Fibroblast of peridontal ligament (primary cell): ENCODE measurements at regions not wholly inside any gene's neighbourhood (a gene's known extent, or its start where the extent isn't known, plus 50 kb on each side); places are given as distances from the start of the nearest gene placed in this dataset.
"Not testable (repeated sequence)": the region's sequence is repeated elsewhere in the genome, so short reads cannot be mapped to it uniquely, and the experiment has no call there.

ENCODE experiments used
- DNase-seq: peaks from one replicate; pipeline ENCODE4 v3.0.0-alpha.2; 2010; ENCODE audit errors: extremely low read depth

DNA sequence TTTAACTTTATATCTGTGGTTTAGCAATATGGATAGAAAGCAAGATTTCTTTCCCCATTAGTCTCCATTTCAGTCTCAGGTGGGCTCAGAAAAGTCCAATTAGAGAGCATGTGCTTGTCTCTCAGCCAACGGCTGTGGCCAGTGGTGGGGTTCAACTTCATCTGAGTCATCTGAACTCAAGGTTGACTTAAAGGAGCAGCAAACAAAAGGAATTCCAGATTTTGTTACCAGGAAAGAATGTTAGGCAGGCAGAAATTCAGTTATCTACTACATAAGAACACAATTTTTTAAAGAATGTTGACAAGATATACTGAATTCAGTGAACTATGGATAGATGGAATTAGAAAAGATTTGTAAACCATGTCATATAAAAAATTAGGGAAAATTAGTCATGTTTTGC, 784.1 kb downstream of the MAT2B start:
- no peak for DNase-seq

DNA sequence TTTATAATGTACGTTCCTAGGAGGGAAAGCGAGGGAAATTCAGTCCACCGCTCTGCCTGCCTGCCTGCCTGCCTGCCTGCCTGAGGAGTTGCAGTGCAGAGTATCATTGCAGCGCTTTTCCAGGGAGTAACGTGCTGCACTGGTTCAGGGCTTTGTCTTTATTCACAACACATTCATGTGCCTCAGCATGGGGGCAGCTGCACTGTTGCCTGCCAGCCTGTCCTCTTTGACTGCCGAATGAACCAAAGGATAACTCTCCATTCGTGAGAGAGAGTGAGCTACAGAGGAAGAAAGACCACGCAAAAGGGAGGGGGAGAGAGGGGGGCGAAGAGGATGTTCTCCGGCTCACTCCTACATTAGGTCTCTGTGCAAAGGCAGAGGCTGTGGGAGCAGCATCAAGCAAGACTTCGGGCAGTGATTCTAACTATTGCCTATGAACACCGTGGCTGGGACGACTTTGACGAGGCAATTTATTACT, 791.2 kb downstream of the MAT2B start:
- peak; percentile 44 for DNase-seq

DNA sequence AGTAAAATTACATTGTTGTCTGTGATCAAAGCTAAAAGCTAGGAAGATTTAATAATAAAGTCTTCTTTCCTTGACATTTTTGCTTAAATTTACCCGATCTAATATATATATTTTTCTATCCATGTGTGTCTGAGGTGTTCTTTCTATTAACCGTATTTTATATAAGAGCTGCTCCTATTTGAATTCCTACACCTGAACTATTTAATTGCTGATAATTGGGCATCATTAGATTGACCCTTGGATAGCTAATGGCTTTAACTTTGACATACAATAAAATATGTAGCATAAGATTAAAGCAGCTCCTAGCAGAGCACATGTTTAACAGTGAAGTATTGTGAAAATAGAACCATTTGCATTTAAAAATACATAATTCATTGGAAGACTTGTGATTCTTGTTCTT, 792.7 kb downstream of the MAT2B start:
- DNase-seq, result no peak

DNA sequence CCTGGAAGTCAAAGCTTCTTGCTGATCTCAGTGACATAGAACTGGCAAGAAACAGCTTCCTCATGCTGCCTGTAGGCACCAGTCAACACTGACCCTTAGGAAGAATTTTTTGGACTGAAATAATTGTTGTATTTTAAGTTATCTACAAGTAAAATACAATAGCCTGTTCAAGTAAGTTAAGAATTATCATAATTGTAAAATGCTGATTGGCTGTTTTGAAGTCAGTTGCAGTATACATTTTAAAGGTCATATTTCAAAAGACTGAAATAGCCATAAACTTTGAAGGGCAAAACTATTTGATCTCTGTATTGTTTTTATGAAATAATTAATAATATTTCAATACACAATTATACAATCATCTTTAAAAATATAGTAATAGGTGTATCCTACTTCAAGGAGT, 794.9 kb downstream of the MAT2B start:
- no peak for DNase-seq

DNA sequence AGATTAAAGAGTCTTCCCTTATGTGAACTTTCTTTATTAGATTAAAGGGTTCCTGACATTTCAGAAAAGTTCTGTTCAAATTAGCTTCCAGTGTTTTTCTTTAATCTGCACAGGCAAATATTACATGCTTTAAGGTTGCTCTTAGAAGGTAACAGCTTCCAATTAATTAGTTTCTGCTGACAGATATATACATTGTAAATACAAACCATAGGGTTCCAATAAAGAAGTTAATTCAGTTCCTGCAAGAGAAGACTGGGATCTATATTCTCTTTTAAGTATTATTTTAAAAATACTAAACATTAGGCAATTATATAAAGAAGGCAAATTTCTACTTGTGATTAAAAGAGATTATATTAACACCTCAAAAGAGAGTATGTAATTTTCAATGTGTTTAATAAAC, 795.7 kb downstream of the MAT2B start:
- DNase-seq, result no peak

DNA sequence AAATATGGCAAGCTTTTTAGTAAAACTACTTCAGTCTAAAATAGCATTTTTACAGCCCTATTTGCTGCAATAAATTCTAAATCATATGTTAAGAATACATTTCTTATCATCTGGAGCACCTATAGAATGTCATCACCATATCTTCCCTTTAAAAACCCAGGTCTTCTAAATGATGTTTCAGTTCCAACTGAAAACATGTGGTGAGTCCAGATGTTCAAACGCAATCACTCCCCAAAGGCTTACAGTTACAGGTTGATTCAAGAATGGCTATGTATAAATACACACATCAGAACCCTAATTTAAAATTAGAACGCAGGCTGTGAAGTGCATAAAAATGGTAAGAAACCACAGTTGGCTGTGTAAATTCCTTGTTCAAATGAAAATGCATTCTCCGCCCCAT, 796.3 kb downstream of the MAT2B start:
- no peak for DNase-seq

DNA sequence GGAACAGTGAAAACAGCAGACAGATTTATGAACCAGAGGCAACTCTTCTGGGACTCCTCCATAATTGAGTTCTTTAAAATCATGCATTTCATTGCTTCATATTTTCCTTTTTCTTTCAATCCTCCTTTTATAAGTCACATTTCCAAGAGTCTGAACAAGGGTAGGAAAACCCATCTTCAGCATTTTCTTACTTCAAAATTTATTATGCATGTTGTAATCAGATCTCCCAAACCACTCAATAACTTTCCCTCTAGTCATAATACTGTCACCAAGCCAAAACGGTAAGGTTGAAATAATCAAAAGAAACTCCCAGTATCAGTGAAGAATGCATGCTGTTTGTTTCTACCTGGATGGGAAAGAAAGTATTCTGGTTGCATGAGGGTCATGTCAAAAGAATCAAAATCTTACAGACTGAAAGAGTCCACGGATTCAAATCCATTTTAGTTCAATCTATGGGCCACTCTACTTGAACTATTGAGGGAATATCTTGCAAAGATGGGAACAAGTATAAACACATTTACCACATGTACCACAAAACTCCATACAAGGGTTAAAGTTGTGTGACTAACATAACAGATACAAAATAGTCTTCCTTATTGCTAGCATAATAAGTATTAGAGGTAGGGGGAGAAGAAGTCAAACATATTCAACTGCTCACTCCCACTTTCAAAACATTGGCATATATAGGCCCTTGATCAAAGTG, 797.3 kb downstream of the MAT2B start:
- DNase-seq, result peak; percentile 55

DNA sequence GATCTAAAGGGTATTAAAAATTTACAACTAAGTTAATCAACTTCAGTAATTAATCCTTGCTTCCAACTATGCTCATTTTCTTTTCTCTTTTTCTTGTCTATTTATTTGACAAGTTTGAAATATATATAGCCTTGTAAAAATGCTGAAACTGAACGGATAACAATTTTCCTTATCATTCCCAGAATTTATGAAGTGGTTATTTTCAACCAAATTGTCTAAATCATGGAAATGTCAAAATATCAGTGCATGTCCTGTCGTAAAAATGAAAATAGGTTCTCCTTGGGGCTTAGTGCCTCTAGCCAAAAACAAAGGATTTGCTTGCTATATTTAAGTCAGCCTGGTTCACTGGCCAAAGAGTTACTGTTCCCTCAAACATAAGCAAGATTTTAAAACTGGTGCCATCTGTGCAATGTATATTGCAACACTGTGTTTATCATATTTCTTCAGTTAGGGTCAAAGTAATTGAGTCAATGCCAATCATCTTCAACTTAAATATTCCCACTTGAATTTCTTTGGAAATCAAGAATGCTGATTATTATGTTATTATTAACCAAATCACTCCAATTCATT, 798.3 kb downstream of the MAT2B start:
- peak; percentile 67 for DNase-seq

DNA sequence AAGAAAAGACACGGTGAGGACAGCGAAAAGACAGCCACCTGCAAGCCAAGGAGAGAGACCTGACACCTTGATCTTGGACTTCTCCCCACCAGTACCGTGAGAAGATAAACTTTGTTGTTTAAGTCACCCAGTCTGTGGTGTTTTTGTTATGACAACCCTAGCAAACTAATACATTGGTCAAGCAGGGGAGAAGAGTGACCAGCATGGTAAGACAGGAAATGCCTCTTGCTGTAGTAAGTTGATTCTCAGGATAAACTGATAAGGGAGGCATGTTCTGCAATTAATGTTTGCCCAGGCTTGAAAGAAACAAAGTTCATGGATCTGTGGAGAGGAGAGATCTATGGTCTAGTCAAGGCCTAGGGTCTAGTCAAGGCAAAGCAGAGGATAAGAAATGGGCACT, 801.2 kb downstream of the MAT2B start:
- DNase-seq, result no peak

DNA sequence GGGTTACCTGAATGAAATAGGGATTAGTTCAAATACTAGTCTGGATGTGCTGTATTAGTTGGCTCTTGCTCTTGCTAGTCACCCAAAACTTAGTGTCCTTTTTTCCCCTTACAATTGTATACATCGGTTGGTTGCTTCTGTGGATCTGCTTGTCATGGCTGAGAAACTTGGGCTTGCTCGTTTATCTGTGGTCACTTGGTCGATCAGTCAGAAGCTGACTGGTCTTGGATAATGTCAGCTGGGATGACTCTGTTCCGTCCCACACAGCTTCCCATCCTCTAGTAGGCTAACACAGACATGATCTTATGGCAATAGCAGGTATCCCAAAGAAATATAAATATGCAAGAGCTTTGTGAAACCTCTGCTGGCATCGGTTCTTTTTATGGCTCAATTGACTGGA, 807.4 kb downstream of the MAT2B start:
- DNase-seq, result no peak

DNA sequence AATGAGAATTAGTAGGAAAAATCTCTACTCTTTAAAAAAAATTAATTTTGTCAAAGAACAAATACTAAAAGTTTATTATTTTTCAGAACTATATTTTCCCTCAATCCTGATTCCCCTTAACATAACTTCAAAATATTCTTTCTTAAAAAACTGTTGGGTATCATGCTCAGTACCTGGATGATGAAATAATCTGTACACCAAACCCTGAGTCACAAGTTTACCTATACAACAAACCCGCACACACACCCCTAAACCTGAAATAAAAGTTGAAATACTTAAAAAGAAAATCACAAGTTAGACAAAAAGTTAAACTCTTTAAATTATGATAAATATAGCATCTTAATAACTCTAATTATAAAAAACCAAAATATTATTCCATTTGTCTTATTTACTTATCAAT, 812.3 kb downstream of the MAT2B start:
- no peak for DNase-seq

DNA sequence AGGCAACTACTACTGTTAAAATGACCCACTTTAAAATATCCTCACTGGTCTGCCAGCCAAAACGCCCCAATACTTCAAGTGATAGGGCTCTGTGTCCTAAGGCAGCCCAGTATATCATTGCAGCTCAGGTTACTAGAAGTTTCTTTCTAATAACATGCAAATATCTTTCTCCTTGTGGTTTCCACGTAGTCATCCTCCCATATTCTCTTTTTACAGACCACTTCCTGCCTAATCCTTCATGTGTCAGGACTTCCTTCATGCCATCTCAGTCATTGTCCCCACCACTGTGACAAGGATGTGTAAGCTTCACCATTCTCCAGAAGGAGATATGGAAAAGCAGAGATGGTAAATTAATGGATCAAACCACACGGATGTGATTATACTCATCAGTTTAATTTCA, 813.7 kb downstream of the MAT2B start:
- DNase-seq, result no peak

DNA sequence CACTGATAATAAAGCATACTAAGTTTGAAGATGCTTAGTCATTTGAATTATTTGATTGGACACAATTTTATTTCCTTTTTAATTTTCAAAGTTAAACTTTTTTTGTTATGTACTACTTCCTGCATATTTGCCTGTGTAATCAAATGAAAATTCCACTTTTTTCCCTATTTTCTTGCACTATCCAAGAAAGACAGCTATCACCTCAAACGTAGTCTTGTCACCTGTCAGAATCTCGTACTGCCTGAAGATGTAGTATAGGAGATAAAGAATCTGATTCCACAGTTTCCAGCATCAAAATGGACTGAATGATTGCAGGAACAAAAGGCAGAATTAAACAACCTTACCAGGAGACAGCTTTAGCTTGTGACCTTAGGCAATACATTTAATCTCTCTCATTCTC, 818.8 kb downstream of the MAT2B start:
- no peak for DNase-seq

DNA sequence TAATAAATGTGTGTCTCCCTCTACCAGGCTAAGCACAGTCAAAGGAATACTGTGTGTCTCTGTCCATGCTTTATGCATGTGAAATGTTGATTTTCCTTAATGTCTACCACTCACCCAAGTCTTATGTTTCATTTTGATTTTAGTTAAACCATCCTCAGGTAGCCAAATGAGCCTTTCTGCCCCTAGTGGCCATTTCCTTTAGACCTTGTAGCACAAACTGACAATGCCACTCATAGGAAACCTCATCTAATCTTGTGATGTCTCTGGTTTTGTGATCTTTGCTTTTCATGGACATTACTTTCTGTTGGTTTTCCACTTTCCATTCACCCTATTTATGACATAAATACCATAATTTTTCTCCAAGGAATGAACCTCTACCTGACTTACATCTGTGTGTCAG, 820.8 kb downstream of the MAT2B start:
- DNase-seq, result no peak

DNA sequence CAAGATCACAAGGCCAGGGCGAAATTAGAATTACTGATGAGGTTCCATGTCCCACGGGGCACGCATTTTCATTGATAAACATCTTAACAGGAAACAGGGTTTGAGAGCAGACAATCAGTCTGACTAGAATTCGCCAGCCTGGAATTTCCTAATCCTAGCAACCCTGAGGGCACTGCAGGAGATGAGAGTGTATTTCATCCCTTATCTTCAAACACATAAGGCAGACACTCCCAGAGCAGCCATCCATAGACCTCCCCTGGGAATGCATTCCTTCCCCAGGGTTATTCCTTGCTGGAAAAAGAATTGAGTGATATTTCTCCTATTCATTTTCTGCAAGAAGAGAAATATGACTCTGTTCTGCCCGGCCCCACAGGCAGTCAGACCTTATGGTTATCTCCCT, 821.7 kb downstream of the MAT2B start:
- DNase-seq, result not testable (repeated sequence)

DNA sequence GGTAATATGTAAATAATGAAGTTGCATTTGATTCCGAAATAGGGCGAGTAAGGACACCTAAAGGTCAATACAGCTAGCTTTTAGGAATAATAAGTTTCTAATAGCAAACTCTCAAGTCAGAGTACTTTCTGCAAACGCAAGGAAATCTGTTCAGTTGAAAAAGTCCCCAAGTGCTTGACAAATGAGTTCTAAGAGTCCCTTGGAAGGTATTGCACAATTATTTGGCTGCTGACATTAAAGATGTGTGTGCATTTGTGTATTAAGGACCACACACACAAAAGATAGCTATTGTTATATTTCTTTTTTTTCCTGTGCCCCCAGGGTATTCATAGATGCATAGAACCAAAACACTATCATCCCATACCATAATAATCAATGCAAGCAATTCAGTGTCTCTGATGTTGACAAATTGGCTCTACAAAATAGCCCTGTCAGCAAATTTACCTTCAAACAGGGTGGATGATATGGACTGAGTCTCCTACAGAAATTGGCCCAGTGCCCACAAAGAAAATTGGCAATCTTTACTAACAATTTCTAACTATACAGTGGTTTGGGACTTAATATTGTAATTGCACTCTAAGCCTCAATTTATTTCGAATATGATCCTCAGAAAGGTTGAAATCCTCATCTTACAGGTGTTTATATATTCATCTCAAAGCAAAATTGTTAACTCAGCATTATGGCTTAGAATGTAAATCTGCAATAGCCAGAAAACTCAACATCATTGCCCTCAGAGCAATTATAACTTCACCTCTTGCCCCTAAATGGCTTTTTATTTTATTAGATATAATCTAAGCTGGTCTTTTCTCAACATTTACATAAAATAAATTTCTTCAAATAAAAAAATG, 827.2 kb downstream of the MAT2B start:
- DNase-seq, result no peak

DNA sequence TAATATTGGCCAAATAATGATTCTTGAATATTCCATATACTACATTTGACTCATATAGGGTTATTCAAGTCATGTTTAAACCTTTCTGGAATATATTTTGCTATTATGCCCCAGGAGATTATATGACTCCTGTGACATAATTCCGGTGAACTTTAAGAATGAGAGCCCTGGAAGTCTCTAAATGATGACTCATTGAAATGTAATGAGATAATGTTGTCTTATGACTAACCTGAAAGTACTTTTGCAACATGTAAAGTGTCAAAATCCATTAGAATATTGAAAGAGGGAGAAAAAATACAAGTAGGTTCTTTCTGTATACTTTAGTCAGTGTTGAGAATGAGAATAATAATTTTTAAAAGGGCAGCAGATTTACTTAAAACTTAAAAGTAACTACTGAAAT, 830.4 kb downstream of the MAT2B start:
- DNase-seq, result peak; percentile 70

DNA sequence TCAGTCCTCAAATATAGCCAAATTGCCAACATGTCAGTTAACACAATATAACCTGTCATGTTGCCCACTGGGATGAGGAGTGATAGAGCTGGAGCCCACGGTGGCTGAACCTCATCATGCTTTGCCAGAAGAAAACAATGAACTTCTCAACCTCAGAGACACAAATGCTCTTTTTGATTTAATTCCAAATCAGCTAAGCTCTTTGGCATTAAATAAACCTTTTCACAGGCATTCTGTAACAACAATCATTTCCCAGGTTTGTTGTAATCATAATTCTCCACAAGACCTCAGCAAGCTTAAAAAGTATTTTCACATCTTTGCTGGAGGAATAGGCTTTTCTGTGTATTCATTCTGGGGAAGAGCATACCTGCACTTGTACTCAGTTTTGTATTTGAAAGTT, 830.9 kb downstream of the MAT2B start:
- DNase-seq, result peak; percentile 10

DNA sequence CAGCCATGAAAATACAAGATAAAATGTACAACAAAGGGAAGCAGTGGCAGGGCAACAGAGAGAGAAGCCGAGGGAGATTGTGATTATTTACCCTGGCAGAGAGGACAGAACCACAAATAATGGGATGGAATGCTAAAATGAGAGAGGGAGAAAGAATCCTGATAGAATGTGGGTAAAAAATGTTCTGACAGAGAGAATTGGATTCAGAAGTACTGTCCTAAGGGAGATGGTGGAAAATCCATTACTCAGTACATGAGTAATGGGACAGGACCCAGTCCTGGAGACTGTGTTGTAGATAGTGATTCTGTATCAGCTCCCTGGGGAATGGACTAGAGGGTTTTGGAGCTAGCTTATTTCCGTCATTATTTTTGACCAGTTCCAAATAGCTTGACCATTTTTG, 831.5 kb downstream of the MAT2B start:
- DNase-seq, result peak; percentile 97

DNA sequence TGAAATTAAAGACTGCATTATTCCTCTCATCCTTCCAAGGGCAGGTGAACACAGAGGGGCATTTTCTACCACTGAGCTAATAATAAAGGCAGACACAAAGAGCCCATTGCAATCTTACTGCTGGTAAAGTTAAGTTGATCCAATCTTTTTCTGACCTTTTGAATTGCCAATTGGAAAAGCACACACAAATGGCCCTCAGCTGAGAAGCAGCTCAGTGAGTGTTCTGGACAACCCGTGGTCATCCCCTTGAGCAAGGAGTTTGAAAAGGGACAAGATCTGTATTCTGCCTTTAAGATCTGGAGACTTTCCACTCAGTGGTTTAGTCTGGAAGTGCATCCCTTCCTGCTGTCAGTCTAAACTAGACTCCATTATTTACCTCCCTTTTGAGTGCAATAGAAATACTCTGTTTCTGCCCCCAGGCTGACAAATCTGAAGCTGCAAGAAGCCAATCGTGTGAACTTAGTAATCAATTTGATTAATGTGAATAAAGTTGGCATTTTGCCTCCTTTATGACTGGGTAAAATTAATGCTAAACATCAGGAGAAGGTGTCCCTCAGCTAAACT, 835.7 kb downstream of the MAT2B start:
- no peak for DNase-seq

DNA sequence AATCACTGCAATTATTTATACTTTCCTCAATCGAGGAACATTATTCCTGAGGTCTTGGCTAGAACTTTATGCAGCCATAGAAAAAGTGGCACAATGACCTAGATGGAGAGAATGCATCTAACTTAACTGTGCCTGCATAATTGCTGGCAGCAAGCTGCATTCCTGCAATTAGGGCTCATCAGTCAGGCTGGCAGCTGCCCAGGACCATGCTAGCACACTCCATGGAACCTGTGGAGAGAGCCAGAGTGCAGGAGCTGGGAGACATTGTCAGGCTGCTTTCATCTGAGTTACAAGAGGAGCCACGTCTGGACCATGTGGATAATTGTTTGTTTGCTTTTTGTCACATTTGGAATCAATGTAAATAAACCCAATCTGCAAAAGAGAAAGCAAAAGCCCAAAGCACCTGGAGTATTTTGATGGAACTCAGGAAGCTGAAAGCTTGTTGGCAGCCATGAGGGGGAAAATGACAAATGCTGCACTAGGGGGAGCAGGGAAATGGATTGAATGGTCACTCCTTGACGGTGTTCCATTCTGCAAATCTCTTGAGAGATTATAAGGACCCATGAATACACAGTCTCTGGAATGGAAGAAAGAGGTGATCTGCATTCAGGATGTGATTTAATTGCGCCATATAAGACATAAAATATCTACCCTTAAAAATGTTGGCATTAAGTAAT, 839.9 kb downstream of the MAT2B start:
- peak; percentile 88 for DNase-seq

DNA sequence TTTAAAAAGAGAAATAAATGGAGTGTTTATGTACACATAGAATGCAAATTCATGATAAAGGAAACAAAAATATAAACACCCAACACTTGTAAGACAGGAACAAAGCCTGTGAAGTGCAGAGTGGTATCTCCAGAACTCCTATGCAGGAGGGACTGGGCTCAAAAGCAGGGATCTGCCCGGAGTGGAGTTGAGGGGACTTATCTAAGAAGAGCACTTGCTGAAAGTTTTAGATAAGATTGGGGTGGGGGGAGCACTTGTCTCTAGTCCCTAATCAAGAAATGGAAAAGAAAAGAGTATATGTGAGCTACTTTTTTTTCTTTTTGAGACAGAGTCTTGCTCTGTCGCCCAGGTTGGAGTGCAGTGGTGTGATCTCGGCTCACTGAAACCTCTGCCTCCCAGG, 840.4 kb downstream of the MAT2B start:
- DNase-seq, result no peak
